ENCODE measurements at regions not wholly inside any gene's neighbourhood (a gene's known extent, or its start where the extent isn't known, plus 50 kb on each side); places are given as distances from the start of the nearest gene placed in this dataset.

GRCh38 chr1:30162565-30162964, 560.8 kb downstream of the MATN1 start:
- TF ChIP-seq GATA2 (IDR thresholded peaks at IDR 0.05; ENCODE audit: low read depth, low read length), result no peak
- TF ChIP-seq GATA3 (IDR thresholded peaks at IDR 0.05; ENCODE audit: low read depth, low read length), result no peak

Measured in SH-SY5Y (cell line).